OCI-M1 (cell line): ENCODE measurements at regions not wholly inside any gene's neighbourhood (a gene's known extent, or its start where the extent isn't known, plus 50 kb on each side); places are given as distances from the start of the nearest gene placed in this dataset.
"Not testable (repeated sequence)": the region's sequence is repeated elsewhere in the genome, so short reads cannot be mapped to it uniquely, and the experiment has no call there.

Experiments used
- DNase-seq: peaks from one replicate; lab custom pipeline; 2025; lab: John Stamatoyannopoulos, UW

GRCh38 chr10:33955676-33956075 lies 621.2 kb upstream of the NRP1 start:
- no peak for DNase-seq

GRCh38 chr10:33952692-33953360 lies 618.4 kb upstream of the NRP1 start:
- DNase-seq = no peak

GRCh38 chr10:33950206-33950605 lies 615.7 kb upstream of the NRP1 start:
- DNase-seq = no peak

GRCh38 chr10:33947544-33947943 lies 613.1 kb upstream of the NRP1 start:
- no peak for DNase-seq

GRCh38 chr10:33945051-33945450 lies 610.6 kb upstream of the NRP1 start:
- DNase-seq = no peak

GRCh38 chr10:33942508-33942907 lies 608.0 kb upstream of the NRP1 start:
- no peak for DNase-seq

GRCh38 chr10:33939892-33940291 lies 605.4 kb upstream of the NRP1 start:
- no peak for DNase-seq

- DNase-seq = no peak
Measured at GRCh38 chr10:33939410-33939809, 604.9 kb upstream of the NRP1 start.

- DNase-seq = no peak
Measured at GRCh38 chr10:33938001-33938400, 603.5 kb upstream of the NRP1 start.

- DNase-seq = no peak
Measured at GRCh38 chr10:33937036-33937730, 602.7 kb upstream of the NRP1 start.

- DNase-seq = no peak
Measured at GRCh38 chr10:33935350-33935749, 600.9 kb upstream of the NRP1 start.

- peak; percentile 38 for DNase-seq
Measured at GRCh38 chr10:33930079-33930478, 595.6 kb upstream of the NRP1 start.

- peak; percentile 8 for DNase-seq
Measured at GRCh38 chr10:33927347-33927746, 592.9 kb upstream of the NRP1 start.

GRCh38 chr10:33921970-33922605 lies 587.6 kb upstream of the NRP1 start:
- DNase-seq = peak; percentile 40

- no peak for DNase-seq
Measured at GRCh38 chr10:33920351-33920750, 585.9 kb upstream of the NRP1 start.

- DNase-seq = no peak
Measured at GRCh38 chr10:33919244-33919643, 584.8 kb upstream of the NRP1 start.

GRCh38 chr10:33917069-33917780 lies 582.8 kb upstream of the NRP1 start:
- DNase-seq = no peak

GRCh38 chr10:33914746-33915145 lies 580.3 kb upstream of the NRP1 start:
- DNase-seq = no peak

- DNase-seq = no peak
Measured at GRCh38 chr10:33913194-33913593, 578.7 kb upstream of the NRP1 start.

- not testable (repeated sequence) for DNase-seq
Measured at GRCh38 chr10:33909476-33909875, 575.0 kb upstream of the NRP1 start.

- DNase-seq = no peak
Measured at GRCh38 chr10:33901166-33901565, 566.7 kb upstream of the NRP1 start.

GRCh38 chr10:33900596-33900995 lies 566.1 kb upstream of the NRP1 start:
- no peak for DNase-seq
